Panc1 (cell line): ENCODE measurements at regions not wholly inside any gene's neighbourhood (a gene's known extent, or its start where the extent isn't known, plus 50 kb on each side); places are given as distances from the start of the nearest gene placed in this dataset.

ENCODE experiments used
- CTCF ChIP-seq: fragments of 450-650 bp; IDR thresholded peaks from 2 replicates; pipeline ENCODE4 v1.5.1; 2017; ENCODE audit warnings: mild to moderate bottlenecking
- POLR2AphosphoS5 ChIP-seq: IDR thresholded peaks from 2 replicates; pipeline ENCODE4 v1.6.1; 2012; ENCODE audit warnings: mild to moderate bottlenecking, low read depth, low read length, moderate library complexity
- REST ChIP-seq, 2 experiments: IDR thresholded peaks; 2 replicates each; pipeline ENCODE4 v1.6.1; 2011 to 2012; ENCODE audit warnings: low read depth in 2 of 2, control low read depth in 1 of 2, low read length in 1 of 2, mild to moderate bottlenecking in 1 of 2, moderate library complexity in 1 of 2; ENCODE audit not compliant: insufficient read depth in 1 of 2
- SIN3A ChIP-seq: IDR thresholded peaks from 2 replicates; pipeline ENCODE4 v1.6.1; 2012; ENCODE audit warnings: low read depth, mild to moderate bottlenecking, low read length, moderate library complexity, borderline replicate concordance; ENCODE audit not compliant: insufficient read depth
- TCF7L2 ChIP-seq: IDR thresholded peaks from 2 replicates; pipeline ENCODE4 v1.6.1; 2011; ENCODE audit warnings: mild to moderate bottlenecking, low read depth, low read length, inconsistent platforms

- TF ChIP-seq CTCF (no peak), POLR2AphosphoS5 (no peak), SIN3A (no peak), REST (IDR thresholded peaks at IDR 0.05; ENCODE audit: insufficient read depth in 1 of 2, low read depth in 2 of 2, low read length in 1 of 2) (no peak), TCF7L2 (no peak)
These were observed 82.1 kb upstream of the THY1 start for GRCh38 chr11:119505071-119505470.
